Activated CD4-positive, alpha-beta T cell treated with anti-CD3 and anti-CD28 coated beads, Interleukin-2, amount 10 ng/mL, durations not matched to agents 7 days and 5 days (primary cell): ENCODE measurements at regions not wholly inside any gene's neighbourhood (a gene's known extent, or its start where the extent isn't known, plus 50 kb on each side); places are given as distances from the start of the nearest gene placed in this dataset.

ENCODE experiments used
- CTCF ChIA-PET: fragments of 350-600 bp; sonication (Branson Sonifier 250); formaldehyde crosslinking; loops from one replicate; lab custom pipeline; 2021; ENCODE audit warnings: antibody characterized with exemption; lab: Charles Lee
- POLR2A ChIA-PET: fragments of 350-600 bp; sonication (Branson Sonifier 250); formaldehyde crosslinking; loops from one replicate; lab custom pipeline; 2021; ENCODE audit warnings: antibody characterized with exemption; lab: Charles Lee
- DNase-seq: peaks from one replicate; pipeline ENCODE4 v3.0.0-alpha.2; 2020
- H3K27ac Mint-ChIP-seq: one replicate; pipeline ENCODE4 v1.8.0; 2021; ENCODE audit warnings: mild to moderate bottlenecking, moderate library complexity, mixed read lengths
- H3K27me3 Mint-ChIP-seq: one replicate; pipeline ENCODE4 v1.8.0; 2021; ENCODE audit warnings: mixed read lengths
- H3K36me3 Mint-ChIP-seq: one replicate; pipeline ENCODE4 v1.8.0; 2021; ENCODE audit warnings: low read depth, mixed read lengths
- H3K4me1 Mint-ChIP-seq: one replicate; pipeline ENCODE4 v1.8.0; 2021; ENCODE audit warnings: mixed read lengths
- H3K4me3 Mint-ChIP-seq: one replicate; pipeline ENCODE4 v1.8.0; 2021; ENCODE audit warnings: mild to moderate bottlenecking, moderate library complexity, mixed read lengths
- H3K9me3 Mint-ChIP-seq: one replicate; pipeline ENCODE4 v1.8.0; 2021; ENCODE audit warnings: mixed read lengths

DNA sequence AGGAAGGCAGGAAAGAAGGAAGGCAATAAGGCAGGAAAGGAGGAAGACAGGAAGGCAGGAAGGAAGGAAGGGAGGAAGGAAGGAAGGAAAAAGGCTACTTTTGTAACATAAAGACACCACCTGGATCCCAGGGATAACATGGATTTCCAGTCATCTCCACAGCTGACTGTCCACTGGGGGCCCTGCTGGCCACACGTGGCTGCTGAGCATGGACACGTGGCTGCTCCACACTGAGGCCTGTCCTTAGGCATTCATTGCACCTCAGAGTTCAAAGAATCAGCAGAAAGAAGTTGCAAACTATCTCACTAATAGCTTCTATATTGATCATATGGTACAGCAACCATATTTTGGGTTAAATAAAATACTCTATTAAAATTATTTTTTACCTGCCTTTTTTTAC lies 130.2 kb upstream of the SALL3 start:
- CTCF ChIA-PET, result interaction anchor here (0.7 kb wide), 1 partner anchor 76 kb away, joined by 3 read pairs; no protein-coding TSS in a partner anchor
- Mint-ChIP-seq H3K9me3 (peaks cover 13% of the 10 kb centered on the region), H3K27ac (no peak overlapping the region), H3K36me3 (no peaks in the 10 kb centered on the region), H3K27me3 (peaks cover 4% of the 10 kb centered on the region), H3K4me1 (no peaks in the 10 kb centered on the region), H3K4me3 (no peak overlapping the region)
- POLR2A ChIA-PET, result no interaction called here
- no peak for DNase-seq

DNA sequence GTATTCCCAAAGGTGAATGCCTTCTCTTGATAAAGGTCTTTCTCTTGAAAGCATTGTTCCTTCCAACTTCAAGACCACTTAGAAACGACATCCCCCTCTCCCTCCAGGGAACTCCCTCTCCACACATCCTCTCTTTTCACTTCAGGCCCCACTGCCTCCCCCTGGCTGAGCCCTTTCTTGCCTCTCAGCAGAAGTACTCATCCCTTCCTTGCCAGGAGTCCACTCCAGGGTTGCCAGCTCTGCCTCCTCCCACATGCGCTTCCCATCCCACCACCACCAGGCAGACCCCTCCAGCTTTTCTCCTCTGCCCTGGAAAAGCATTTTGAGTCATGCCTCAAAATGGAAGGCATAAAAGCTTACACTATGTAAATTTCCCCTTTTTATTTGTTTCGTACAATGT lies 126.3 kb upstream of the SALL3 start:
- no peaks in the 10 kb centered on the region for H3K4me1 Mint-ChIP-seq
- POLR2A ChIA-PET, result no interaction called here
- CTCF ChIA-PET, result no interaction called here
- no peaks in the 10 kb centered on the region for H3K36me3 Mint-ChIP-seq
- DNase-seq, result no peak
- peaks cover 2% of the 10 kb centered on the region for H3K27me3 Mint-ChIP-seq
- H3K9me3 Mint-ChIP-seq, result peaks cover 13% of the 10 kb centered on the region
- no peak overlapping the region for H3K27ac Mint-ChIP-seq
- no peak overlapping the region for H3K4me3 Mint-ChIP-seq

GRCh38 chr18:78855188-78855587 lies 124.4 kb upstream of the SALL3 start:
- ChIA-PET CTCF (no interaction called here), POLR2A (no interaction called here)
- Mint-ChIP-seq H3K4me1 (no peaks in the 10 kb centered on the region), H3K27me3 (no peaks in the 10 kb centered on the region), H3K27ac (no peak overlapping the region), H3K4me3 (no peak overlapping the region), H3K9me3 (peaks cover 10% of the 10 kb centered on the region), H3K36me3 (no peaks in the 10 kb centered on the region)
- DNase-seq, result no peak

- Mint-ChIP-seq H3K27me3 (no peaks in the 10 kb centered on the region), H3K4me1 (no peaks in the 10 kb centered on the region), H3K4me3 (no peak overlapping the region), H3K9me3 (peaks cover 6% of the 10 kb centered on the region), H3K27ac (no peak overlapping the region), H3K36me3 (no peaks in the 10 kb centered on the region)
- DNase-seq, result no peak
- CTCF ChIA-PET, result no interaction called here
- POLR2A ChIA-PET, result no interaction called here
These were observed 122.9 kb upstream of the SALL3 start for GRCh38 chr18:78856569-78857313.

DNA sequence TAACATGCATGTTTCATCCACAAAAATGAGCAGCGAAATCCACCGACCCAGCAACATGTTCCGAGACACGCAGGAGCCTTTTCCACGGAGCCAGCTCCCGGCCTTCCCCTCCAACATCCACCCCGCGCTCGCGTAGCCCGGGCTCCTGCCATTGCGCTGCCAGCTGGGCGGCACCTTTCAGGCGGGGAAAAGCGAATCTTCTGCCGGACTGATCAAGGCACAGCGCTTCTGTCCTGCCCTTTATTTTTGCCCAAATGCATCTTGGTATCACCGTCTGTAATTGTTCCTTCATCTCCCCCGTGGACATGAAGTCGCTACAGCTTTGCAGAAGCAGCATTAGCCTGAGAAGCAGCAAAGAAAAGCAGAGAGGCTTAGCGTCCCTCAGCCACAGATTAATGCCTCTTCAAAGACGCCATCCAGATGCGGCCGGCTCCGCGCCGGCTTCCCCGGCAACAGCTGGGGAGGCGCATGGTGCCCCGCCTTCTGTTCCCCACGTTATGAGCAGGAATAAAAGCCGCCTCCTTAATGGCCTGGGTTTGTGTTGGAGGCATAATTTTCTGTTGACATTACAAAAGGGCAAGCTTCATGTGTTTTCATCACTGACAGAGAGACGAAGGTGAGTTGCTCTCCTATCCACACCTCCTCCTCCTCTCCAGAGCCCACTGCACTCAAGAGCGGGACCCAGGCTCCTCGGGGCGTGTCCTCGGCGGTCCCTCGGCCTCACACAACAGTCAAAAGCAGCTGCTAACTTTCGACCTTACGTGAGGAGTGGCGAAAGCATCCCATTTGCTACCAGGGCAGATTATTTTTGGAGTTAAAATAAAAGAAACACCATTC lies 122.1 kb upstream of the SALL3 start:
- ChIA-PET CTCF (no interaction called here), POLR2A (no interaction called here)
- Mint-ChIP-seq H3K4me3 (no peak overlapping the region), H3K36me3 (no peaks in the 10 kb centered on the region), H3K9me3 (peaks cover 5% of the 10 kb centered on the region), H3K27me3 (no peaks in the 10 kb centered on the region), H3K4me1 (no peaks in the 10 kb centered on the region), H3K27ac (no peak overlapping the region)
- no peak for DNase-seq

DNA sequence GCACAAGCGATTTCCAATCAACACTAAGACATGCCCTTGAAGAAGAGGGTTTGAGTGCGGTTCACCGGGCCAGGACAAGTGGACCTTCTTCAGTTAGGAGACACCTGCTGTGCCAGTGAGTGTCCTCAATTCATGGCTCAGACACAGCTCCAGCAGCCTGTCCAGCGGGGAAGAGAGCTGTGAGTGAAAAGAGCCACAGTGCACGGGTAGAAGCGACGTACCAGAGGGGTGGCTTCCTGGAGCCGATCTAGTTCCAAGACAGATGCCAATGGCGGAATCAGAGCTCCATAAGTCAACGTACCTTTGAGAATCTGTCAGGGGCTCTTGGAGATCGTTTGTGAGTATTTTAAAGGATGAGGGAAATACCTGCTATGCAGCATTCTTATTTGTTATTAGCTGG lies 119.9 kb upstream of the SALL3 start:
- no peak overlapping the region for H3K4me3 Mint-ChIP-seq
- no peak for DNase-seq
- ChIA-PET POLR2A (no interaction called here), CTCF (interaction anchor here (1.0 kb wide), 1 partner anchor 90 kb away, joined by 3 read pairs; no protein-coding TSS in a partner anchor)
- H3K36me3 Mint-ChIP-seq, result no peaks in the 10 kb centered on the region
- no peaks in the 10 kb centered on the region for H3K4me1 Mint-ChIP-seq
- H3K27ac Mint-ChIP-seq, result no peak overlapping the region
- H3K27me3 Mint-ChIP-seq, result no peaks in the 10 kb centered on the region
- no peaks in the 10 kb centered on the region for H3K9me3 Mint-ChIP-seq

DNA sequence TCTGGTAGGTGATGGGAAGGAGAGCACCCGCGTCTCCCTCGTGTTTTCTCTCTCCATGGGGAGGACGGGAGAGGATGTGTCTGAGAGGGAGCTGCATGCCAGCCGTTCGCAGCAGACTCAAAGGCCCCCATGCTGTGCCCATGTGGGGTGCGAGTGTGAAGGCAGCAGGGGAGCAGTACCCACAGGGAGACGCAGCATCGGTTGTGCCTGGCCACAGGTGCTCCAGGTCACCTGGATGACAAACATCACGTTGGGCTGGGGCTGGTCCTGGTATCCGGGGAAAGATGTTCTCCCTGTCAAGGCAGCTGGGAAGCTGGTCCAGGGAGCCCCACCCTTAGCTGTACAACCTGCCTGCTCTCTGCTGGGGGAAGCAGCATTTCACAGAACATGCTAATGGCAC lies 119.5 kb upstream of the SALL3 start:
- H3K4me3 Mint-ChIP-seq, result no peak overlapping the region
- no peaks in the 10 kb centered on the region for H3K4me1 Mint-ChIP-seq
- H3K9me3 Mint-ChIP-seq, result no peaks in the 10 kb centered on the region
- H3K27ac Mint-ChIP-seq, result no peak overlapping the region
- DNase-seq, result no peak
- POLR2A ChIA-PET, result no interaction called here
- H3K36me3 Mint-ChIP-seq, result no peaks in the 10 kb centered on the region
- CTCF ChIA-PET, result interaction anchor here (0.6 kb wide), 1 partner anchor 866 kb away, joined by 4 read pairs; no protein-coding TSS in a partner anchor
- H3K27me3 Mint-ChIP-seq, result no peaks in the 10 kb centered on the region

DNA sequence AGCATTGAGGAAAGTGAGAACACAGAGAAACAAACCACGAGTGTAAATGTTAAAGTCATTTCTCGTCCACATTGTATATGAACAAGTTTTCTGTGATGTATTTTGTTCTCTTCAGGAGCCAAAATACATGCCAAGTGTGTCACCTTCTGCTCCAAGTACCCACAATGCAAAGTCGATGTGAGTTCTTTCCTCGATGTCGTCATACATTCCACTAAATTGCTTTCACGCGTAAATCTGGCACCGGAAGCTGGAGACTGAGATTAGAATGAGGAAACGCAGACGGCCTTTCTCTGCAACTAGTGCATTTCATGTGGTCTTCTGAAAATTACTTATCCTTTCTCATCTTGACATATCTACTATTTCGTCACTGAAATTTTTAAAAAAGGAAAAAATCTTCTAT lies 118.5 kb upstream of the SALL3 start:
- Mint-ChIP-seq H3K9me3 (no peaks in the 10 kb centered on the region), H3K27ac (no peak overlapping the region), H3K4me1 (no peaks in the 10 kb centered on the region), H3K4me3 (no peak overlapping the region), H3K27me3 (no peaks in the 10 kb centered on the region), H3K36me3 (no peaks in the 10 kb centered on the region)
- POLR2A ChIA-PET, result no interaction called here
- no peak for DNase-seq
- CTCF ChIA-PET, result no interaction called here

- H3K4me1 Mint-ChIP-seq, result no peaks in the 10 kb centered on the region
- no peaks in the 10 kb centered on the region for H3K36me3 Mint-ChIP-seq
- no peak overlapping the region for H3K27ac Mint-ChIP-seq
- no peaks in the 10 kb centered on the region for H3K9me3 Mint-ChIP-seq
- no peak for DNase-seq
- POLR2A ChIA-PET, result no interaction called here
- no peak overlapping the region for H3K4me3 Mint-ChIP-seq
- H3K27me3 Mint-ChIP-seq, result no peaks in the 10 kb centered on the region
- CTCF ChIA-PET, result interaction anchor here (0.6 kb wide), 1 partner anchor 14 kb away, joined by 3 read pairs; no protein-coding TSS in a partner anchor
These were observed 117.9 kb upstream of the SALL3 start for GRCh38 chr18:78861706-78862105.

DNA sequence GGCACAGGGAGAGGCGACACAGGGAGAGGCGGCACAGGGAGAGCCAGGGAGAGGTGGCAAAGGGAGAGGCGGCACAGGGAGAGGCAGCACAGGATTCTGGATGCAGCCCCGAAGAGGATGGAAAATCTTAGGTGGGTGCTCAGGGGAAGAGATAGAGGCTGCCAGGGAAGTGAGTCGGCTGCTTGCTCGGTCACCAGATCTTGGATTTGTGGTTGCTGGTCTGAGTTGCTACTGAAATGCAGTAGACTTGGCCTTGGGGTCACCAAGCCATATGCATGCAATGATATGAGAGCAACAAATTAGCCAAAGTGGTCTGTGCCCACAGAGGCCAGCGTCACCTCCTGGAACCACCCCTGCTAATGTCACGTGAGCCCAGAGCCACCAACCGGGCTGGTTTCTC lies 117.2 kb upstream of the SALL3 start:
- ChIA-PET POLR2A (no interaction called here), CTCF (interaction anchor here (0.6 to 1.4 kb wide), 2 partner anchors 13 kb away, joined by 3 to 4 read pairs; no protein-coding TSS in a partner anchor)
- H3K36me3 Mint-ChIP-seq, result no peaks in the 10 kb centered on the region
- no peak overlapping the region for H3K27ac Mint-ChIP-seq
- H3K4me1 Mint-ChIP-seq, result no peaks in the 10 kb centered on the region
- DNase-seq, result no peak
- no peaks in the 10 kb centered on the region for H3K27me3 Mint-ChIP-seq
- no peak overlapping the region for H3K4me3 Mint-ChIP-seq
- H3K9me3 Mint-ChIP-seq, result no peaks in the 10 kb centered on the region

DNA sequence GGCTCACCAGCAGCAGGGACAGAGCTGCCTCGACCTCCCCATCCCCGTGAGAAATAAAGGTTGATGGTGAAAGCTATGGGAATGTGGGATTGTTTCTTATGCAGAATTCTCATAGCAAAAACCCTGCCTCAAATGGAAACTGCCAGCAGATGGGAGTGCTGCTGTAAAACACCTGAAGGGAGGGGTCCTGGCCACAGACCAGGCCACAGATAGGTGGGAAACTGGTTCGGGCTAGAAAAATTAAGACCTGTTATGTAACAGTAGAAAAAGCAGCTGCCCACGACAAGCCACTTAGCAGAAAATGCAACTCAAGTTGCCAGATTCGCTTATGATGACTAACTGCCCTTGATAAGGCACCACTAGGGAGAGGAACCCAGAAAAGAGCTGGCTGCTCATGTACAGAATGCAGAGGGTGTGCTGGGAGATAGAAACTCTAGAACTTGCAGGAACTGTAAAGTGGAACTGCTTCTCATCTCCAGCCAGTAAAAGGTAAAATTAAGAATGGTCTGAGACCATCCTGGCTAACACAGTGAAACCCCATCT lies 114.5 kb upstream of the SALL3 start:
- CTCF ChIA-PET, result no interaction called here

GRCh38 chr18:78865771-78866310 lies 113.8 kb upstream of the SALL3 start:
- H3K27me3 Mint-ChIP-seq, result no peaks in the 10 kb centered on the region
- no peak for DNase-seq
- ChIA-PET CTCF (no interaction called here), POLR2A (no interaction called here)
- H3K9me3 Mint-ChIP-seq, result no peaks in the 10 kb centered on the region
- no peak overlapping the region for H3K4me3 Mint-ChIP-seq
- H3K27ac Mint-ChIP-seq, result no peak overlapping the region
- H3K36me3 Mint-ChIP-seq, result no peaks in the 10 kb centered on the region
- H3K4me1 Mint-ChIP-seq, result no peaks in the 10 kb centered on the region

More for the DNA sequence above, 114.5 kb upstream of the SALL3 start:
- Mint-ChIP-seq H3K4me1 (no peaks in the 10 kb centered on the region), H3K27me3 (no peaks in the 10 kb centered on the region), H3K36me3 (no peaks in the 10 kb centered on the region), H3K4me3 (no peak overlapping the region), H3K9me3 (no peaks in the 10 kb centered on the region), H3K27ac (no peak overlapping the region)
- no peak for DNase-seq
- POLR2A ChIA-PET, result interaction anchor here (0.7 kb wide), 1 partner anchor 653 kb away, joined by 3 read pairs; no protein-coding TSS in a partner anchor

GRCh38 chr18:78867131-78867530 lies 112.5 kb upstream of the SALL3 start:
- H3K36me3 Mint-ChIP-seq, result no peaks in the 10 kb centered on the region
- ChIA-PET CTCF (no interaction called here), POLR2A (no interaction called here)
- H3K9me3 Mint-ChIP-seq, result no peaks in the 10 kb centered on the region
- H3K4me3 Mint-ChIP-seq, result no peak overlapping the region
- no peaks in the 10 kb centered on the region for H3K4me1 Mint-ChIP-seq
- no peak overlapping the region for H3K27ac Mint-ChIP-seq
- DNase-seq, result no peak
- no peaks in the 10 kb centered on the region for H3K27me3 Mint-ChIP-seq
